ENCODE measurements at regions not wholly inside any gene's neighbourhood (a gene's known extent, or its start where the extent isn't known, plus 50 kb on each side); places are given as distances from the start of the nearest gene placed in this dataset.

GRCh38 chr3:74534611-74535010 is 79.8 kb downstream of the CNTN3 start:
- no peak overlapping the region for H2AFZ ChIP-seq (ENCODE audit: low read length)
- no peak overlapping the region for H3K27ac ChIP-seq (ENCODE audit: low read length)
- no peak overlapping the region for H3K4me3 ChIP-seq (ENCODE audit: low read length)
- H3K4me2 ChIP-seq (ENCODE audit: low read depth, low read length), result no peak overlapping the region
- peaks cover 18% of the 10 kb centered on the region for H3K4me1 ChIP-seq (ENCODE audit: low read length)
- H3K79me2 ChIP-seq (ENCODE audit: low read length), result no peaks in the 10 kb centered on the region
- TF ChIP-seq CTCF (IDR thresholded peaks at IDR 0.05; ENCODE audit: low read length) (no peak), EZH2phosphoT487 (IDR thresholded peaks at IDR 0.05; ENCODE audit: low read length) (no peak), EZH2 (optimal IDR thresholded peaks at IDR 0.05; ENCODE audit: low read depth, low read length) (no peak)
- H3K36me3 ChIP-seq (replicated peaks; ENCODE audit: insufficient read depth, low read length), result no peaks in the 10 kb centered on the region
- no peaks in the 10 kb centered on the region for H3K27me3 ChIP-seq (replicated peaks; ENCODE audit: insufficient read depth, low read length)
- no peak overlapping the region for H3K9ac ChIP-seq (ENCODE audit: low read length)
- DNase-seq, result no peak
- no peaks in the 10 kb centered on the region for H3F3A ChIP-seq (ENCODE audit: insufficient read depth, low read length)
- no peaks in the 10 kb centered on the region for H3K9me3 ChIP-seq (replicated peaks; ENCODE audit: insufficient read depth, low read length)
- H3K9me2 ChIP-seq (replicated peaks; ENCODE audit: insufficient read depth, low read length), result no peaks in the 10 kb centered on the region
- H4K20me1 ChIP-seq (ENCODE audit: insufficient read depth, low read length), result no peaks in the 10 kb centered on the region

- DNase-seq, result no peak
- Histone ChIP-seq H3K36me3 (replicated peaks; ENCODE audit: insufficient read depth, low read length) (no peaks in the 10 kb centered on the region), H3K79me2 (ENCODE audit: low read length) (no peaks in the 10 kb centered on the region), H3K4me3 (ENCODE audit: low read length) (no peak overlapping the region), H3F3A (ENCODE audit: insufficient read depth, low read length) (no peaks in the 10 kb centered on the region), H2AFZ (ENCODE audit: low read length) (no peak overlapping the region), H3K27ac (ENCODE audit: low read length) (no peak overlapping the region), H4K20me1 (ENCODE audit: insufficient read depth, low read length) (no peaks in the 10 kb centered on the region), H3K9ac (ENCODE audit: low read length) (no peak overlapping the region), H3K27me3 (replicated peaks; ENCODE audit: insufficient read depth, low read length) (no peaks in the 10 kb centered on the region), H3K9me2 (replicated peaks; ENCODE audit: insufficient read depth, low read length) (no peaks in the 10 kb centered on the region), H3K4me1 (ENCODE audit: low read length) (0 out of 2 replicates have a peak, but pooled peaks cover 7% of the 10 kb centered on the region), H3K4me2 (ENCODE audit: low read depth, low read length) (no peak overlapping the region), H3K9me3 (replicated peaks; ENCODE audit: insufficient read depth, low read length) (no peaks in the 10 kb centered on the region)
- no peak for TF ChIP-seq CTCF (IDR thresholded peaks at IDR 0.05; ENCODE audit: low read length)
- TF ChIP-seq EZH2phosphoT487 (IDR thresholded peaks at IDR 0.05; ENCODE audit: low read length), result no peak
- no peak for TF ChIP-seq EZH2 (optimal IDR thresholded peaks at IDR 0.05; ENCODE audit: low read depth, low read length)
These were observed 82.0 kb downstream of the CNTN3 start for GRCh38 chr3:74532446-74532845.

GRCh38 chr3:74531491-74531890 is 83.0 kb downstream of the CNTN3 start:
- no peak for TF ChIP-seq EZH2 (optimal IDR thresholded peaks at IDR 0.05; ENCODE audit: low read depth, low read length)
- no peak for TF ChIP-seq EZH2phosphoT487 (IDR thresholded peaks at IDR 0.05; ENCODE audit: low read length)
- TF ChIP-seq CTCF (IDR thresholded peaks at IDR 0.05; ENCODE audit: low read length), result no peak
- Histone ChIP-seq H3K27ac (ENCODE audit: low read length) (no peak overlapping the region), H4K20me1 (ENCODE audit: insufficient read depth, low read length) (no peaks in the 10 kb centered on the region), H3K4me3 (ENCODE audit: low read length) (no peak overlapping the region), H2AFZ (ENCODE audit: low read length) (no peak overlapping the region), H3K9ac (ENCODE audit: low read length) (no peak overlapping the region), H3K27me3 (replicated peaks; ENCODE audit: insufficient read depth, low read length) (no peaks in the 10 kb centered on the region), H3K79me2 (ENCODE audit: low read length) (no peaks in the 10 kb centered on the region), H3K4me2 (ENCODE audit: low read depth, low read length) (no peak overlapping the region), H3K36me3 (replicated peaks; ENCODE audit: insufficient read depth, low read length) (no peaks in the 10 kb centered on the region), H3K9me2 (replicated peaks; ENCODE audit: insufficient read depth, low read length) (no peaks in the 10 kb centered on the region), H3K4me1 (ENCODE audit: low read length) (0 out of 2 replicates have a peak, but pooled peaks cover 7% of the 10 kb centered on the region), H3F3A (ENCODE audit: insufficient read depth, low read length) (no peaks in the 10 kb centered on the region), H3K9me3 (replicated peaks; ENCODE audit: insufficient read depth, low read length) (no peaks in the 10 kb centered on the region)
- no peak for DNase-seq
